Fibroblast of skin of scalp (primary cell): ENCODE measurements at regions not wholly inside any gene's neighbourhood (a gene's known extent, or its start where the extent isn't known, plus 50 kb on each side); places are given as distances from the start of the nearest gene placed in this dataset.
A peak's percentile ranks its signal among the peaks of the same experiment; 100 is the strongest.
"Not testable (repeated sequence)": the region's sequence is repeated elsewhere in the genome, so short reads cannot be mapped to it uniquely, and the experiment has no call there.

Experiments used
- DNase-seq: peaks from one replicate; pipeline ENCODE4 v3.0.0-alpha.2; 2013

GRCh38 chr18:40216856-40217255 lies 1738.2 kb upstream of the PIK3C3 start:
- no peak for DNase-seq

GRCh38 chr18:40215979-40216378 lies 1739.1 kb upstream of the PIK3C3 start:
- DNase-seq, result no peak

- DNase-seq, result no peak
These were observed 1744.3 kb upstream of the PIK3C3 start for GRCh38 chr18:40210696-40211095.

- no peak for DNase-seq
These were observed 1746.1 kb upstream of the PIK3C3 start for GRCh38 chr18:40208958-40209357.

GRCh38 chr18:40197711-40198110 lies 1757.3 kb upstream of the PIK3C3 start:
- no peak for DNase-seq

- no peak for DNase-seq
These were observed 1768.4 kb upstream of the PIK3C3 start for GRCh38 chr18:40186677-40187076.

GRCh38 chr18:40179729-40180461 lies 1775.1 kb upstream of the PIK3C3 start:
- DNase-seq, result no peak

- no peak for DNase-seq
These were observed 1787.0 kb upstream of the PIK3C3 start for GRCh38 chr18:40168026-40168425.

- peak; percentile 1 for DNase-seq
These were observed 1791.8 kb upstream of the PIK3C3 start for GRCh38 chr18:40163254-40163653.

GRCh38 chr18:40160361-40160760 lies 1794.7 kb upstream of the PIK3C3 start:
- no peak for DNase-seq

- peak; percentile 18 for DNase-seq
These were observed 1795.7 kb upstream of the PIK3C3 start for GRCh38 chr18:40159141-40160017.

GRCh38 chr18:40157120-40157519 lies 1797.9 kb upstream of the PIK3C3 start:
- no peak for DNase-seq

GRCh38 chr18:40152859-40153258 lies 1802.2 kb upstream of the PIK3C3 start:
- no peak for DNase-seq

GRCh38 chr18:40148960-40149359 lies 1806.1 kb upstream of the PIK3C3 start:
- no peak for DNase-seq

- DNase-seq, result no peak
These were observed 1821.8 kb upstream of the PIK3C3 start for GRCh38 chr18:40133253-40133652.

GRCh38 chr18:40132438-40132837 lies 1822.6 kb upstream of the PIK3C3 start:
- not testable (repeated sequence) for DNase-seq

GRCh38 chr18:40124107-40124506 lies 1830.9 kb upstream of the PIK3C3 start:
- DNase-seq, result peak; percentile 3

GRCh38 chr18:40120796-40121391 lies 1834.1 kb upstream of the PIK3C3 start:
- no peak for DNase-seq

GRCh38 chr18:40120356-40120755 lies 1834.7 kb upstream of the PIK3C3 start:
- no peak for DNase-seq

GRCh38 chr18:40119581-40119980 lies 1835.5 kb upstream of the PIK3C3 start:
- not testable (repeated sequence) for DNase-seq

- no peak for DNase-seq
These were observed 1844.6 kb upstream of the PIK3C3 start for GRCh38 chr18:40110455-40110854.

- DNase-seq, result no peak
These were observed 1845.6 kb upstream of the PIK3C3 start for GRCh38 chr18:40109252-40110049.

- DNase-seq, result no peak
These were observed 1846.4 kb upstream of the PIK3C3 start for GRCh38 chr18:40108596-40108995.
